OCI-LY3 (cell line): ENCODE measurements at regions not wholly inside any gene's neighbourhood (a gene's known extent, or its start where the extent isn't known, plus 50 kb on each side); places are given as distances from the start of the nearest gene placed in this dataset.

Experiments
- H2AFZ ChIP-seq: fragments of 200-600, 300-600 bp; shearing (Covaris generic); 2 replicates; pipeline ENCODE4 v1.6.0; 2014; ENCODE audit warnings: antibody characterized with exemption, low read depth, low read length
- H3K27ac ChIP-seq: fragments of 200-600, 300-600 bp; sonication (generic); 2 replicates; pipeline ENCODE4 v1.5.1; 2014; ENCODE audit warnings: mild to moderate bottlenecking, low read length, moderate library complexity, mixed read lengths
- H3K27me3 ChIP-seq: fragments of 200-600, 300-600 bp; sonication (generic); 2 replicates; pipeline ENCODE4 v1.6.1; 2014; ENCODE audit warnings: low read depth, low read length, mixed read lengths
- H3K36me3 ChIP-seq: fragments of 200-600, 300-600 bp; sonication (generic); replicated peaks from 2 replicates; pipeline ENCODE3; 2014; ENCODE audit warnings: low read depth, low read length, mixed read lengths
- H3K4me1 ChIP-seq: fragments of 300-600, 200-600 bp; sonication (generic); 2 replicates; pipeline ENCODE4 v1.6.1; 2014; ENCODE audit warnings: low read length, mixed read lengths
- H3K4me2 ChIP-seq: fragments of 200-600, 300-600 bp; sonication (generic); 2 replicates; pipeline ENCODE4 v1.6.1; 2014; ENCODE audit warnings: low read length, mixed read lengths
- H3K4me3 ChIP-seq: fragments of 300-600, 200-600 bp; sonication (generic); 2 replicates; pipeline ENCODE4 v1.5.1; 2014; ENCODE audit warnings: antibody characterized with exemption, mild to moderate bottlenecking, low read length, moderate library complexity
- H3K79me2 ChIP-seq: fragments of 300-600, 200-600 bp; shearing (Covaris generic); 2 replicates; pipeline ENCODE4 v1.6.1; 2014; ENCODE audit warnings: mild to moderate bottlenecking, low read length, mixed read lengths
- H3K9ac ChIP-seq: fragments of 300-600, 200-600 bp; shearing (Covaris generic); 2 replicates; pipeline ENCODE4 v1.6.0; 2014; ENCODE audit warnings: mild to moderate bottlenecking, low read length, moderate library complexity
- H3K9me3 ChIP-seq: fragments of 200-600, 300-600 bp; shearing (Covaris generic); 2 replicates; pipeline ENCODE4 v1.6.1; 2014; ENCODE audit warnings: low read length, mixed read lengths; ENCODE audit not compliant: insufficient read depth
- H4K20me1 ChIP-seq: fragments of 200-600, 300-600 bp; sonication (generic); 2 replicates; pipeline ENCODE4 v1.6.1; 2016; ENCODE audit warnings: low read length, mixed read lengths; ENCODE audit not compliant: insufficient read depth
- EZH2phosphoT487 ChIP-seq: fragments of 200-600 bp; shearing (Covaris generic); IDR thresholded peaks from 2 replicates; pipeline ENCODE4 v1.6.1; 2018; ENCODE audit warnings: antibody characterized with exemption, mixed run types, low read depth
- TF ChIP-seq, protein P1 (sequence below): fragments of 200-600, 300-600 bp; sonication (generic); IDR thresholded peaks from 2 replicates; pipeline ENCODE4 v1.5.1; 2014; ENCODE audit warnings: antibody characterized with exemption, low read length, low read depth

DNA sequence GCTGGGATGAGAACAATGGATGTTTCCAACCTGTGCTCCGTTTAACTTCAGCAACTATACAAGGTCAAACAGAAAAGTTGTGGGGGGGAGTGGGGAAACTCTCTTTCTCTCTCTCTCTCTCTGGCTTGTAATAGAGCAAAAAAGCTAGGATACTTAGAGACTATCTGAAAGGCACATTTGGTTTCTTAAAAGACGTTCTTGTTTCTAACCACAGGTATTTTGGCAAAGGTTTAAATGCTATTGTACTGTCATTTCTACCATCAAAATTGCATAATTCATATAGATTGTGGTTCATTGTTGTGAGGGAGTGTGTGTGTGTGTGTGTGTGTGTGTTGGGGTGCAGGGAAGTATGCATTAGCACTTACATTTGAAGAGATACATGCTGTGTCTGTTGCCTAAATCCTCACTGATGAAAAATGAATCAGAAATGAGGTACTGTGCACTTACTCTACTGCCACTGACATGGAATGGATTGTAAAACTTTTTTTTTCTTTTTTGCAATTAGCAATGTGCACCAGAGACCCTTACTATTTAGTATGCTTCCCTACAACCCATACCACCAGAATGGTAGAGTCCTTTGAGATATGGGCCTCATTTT lies 841.0 kb upstream of the PIK3C3 start:
- Histone ChIP-seq H3K79me2 (no peaks in the 10 kb centered on the region), H2AFZ (no peak overlapping the region)
- no peak for TF ChIP-seq EZH2phosphoT487

DNA sequence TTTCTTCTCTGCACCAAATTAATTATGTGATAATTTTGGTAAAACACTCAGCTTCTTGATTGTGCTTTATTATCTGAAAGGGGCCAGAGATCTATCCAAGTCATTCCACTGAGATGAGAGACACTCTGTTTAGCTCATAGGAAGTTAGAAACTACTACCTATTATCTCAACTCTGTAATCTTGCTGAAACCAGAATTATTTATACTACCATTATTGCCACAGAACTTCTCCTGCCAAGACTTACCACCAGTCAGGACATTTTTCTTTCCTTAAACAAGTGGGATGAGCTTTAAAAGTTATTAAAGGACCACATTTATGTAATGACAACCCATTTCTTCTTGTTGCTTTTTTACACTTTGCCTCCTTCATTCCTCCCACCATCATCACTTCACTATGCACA lies 855.6 kb upstream of the PIK3C3 start:
- H3K9me3 ChIP-seq: peaks cover 6% of the 10 kb centered on the region; the same call in 1 of the 2 replicates
- TF ChIP-seq EZH2phosphoT487: no peak
- TF ChIP-seq, protein P1, sequence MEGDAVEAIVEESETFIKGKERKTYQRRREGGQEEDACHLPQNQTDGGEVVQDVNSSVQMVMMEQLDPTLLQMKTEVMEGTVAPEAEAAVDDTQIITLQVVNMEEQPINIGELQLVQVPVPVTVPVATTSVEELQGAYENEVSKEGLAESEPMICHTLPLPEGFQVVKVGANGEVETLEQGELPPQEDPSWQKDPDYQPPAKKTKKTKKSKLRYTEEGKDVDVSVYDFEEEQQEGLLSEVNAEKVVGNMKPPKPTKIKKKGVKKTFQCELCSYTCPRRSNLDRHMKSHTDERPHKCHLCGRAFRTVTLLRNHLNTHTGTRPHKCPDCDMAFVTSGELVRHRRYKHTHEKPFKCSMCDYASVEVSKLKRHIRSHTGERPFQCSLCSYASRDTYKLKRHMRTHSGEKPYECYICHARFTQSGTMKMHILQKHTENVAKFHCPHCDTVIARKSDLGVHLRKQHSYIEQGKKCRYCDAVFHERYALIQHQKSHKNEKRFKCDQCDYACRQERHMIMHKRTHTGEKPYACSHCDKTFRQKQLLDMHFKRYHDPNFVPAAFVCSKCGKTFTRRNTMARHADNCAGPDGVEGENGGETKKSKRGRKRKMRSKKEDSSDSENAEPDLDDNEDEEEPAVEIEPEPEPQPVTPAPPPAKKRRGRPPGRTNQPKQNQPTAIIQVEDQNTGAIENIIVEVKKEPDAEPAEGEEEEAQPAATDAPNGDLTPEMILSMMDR: no peak

More for the DNA sequence above, 841.0 kb upstream of the PIK3C3 start:
- Histone ChIP-seq H3K4me3 (no peak overlapping the region), H3K36me3 (no peaks in the 10 kb centered on the region), H3K27me3 (no peaks in the 10 kb centered on the region), H3K27ac (no peak overlapping the region), H3K9me3 (peaks cover 4% of the 10 kb centered on the region; the same call in 1 of the 2 replicates), H3K4me2 (no peak overlapping the region), H3K4me1 (peaks cover 2% of the 10 kb centered on the region; the same call in 1 of the 2 replicates), H4K20me1 (no peaks in the 10 kb centered on the region), H3K9ac (no peak overlapping the region)

DNA sequence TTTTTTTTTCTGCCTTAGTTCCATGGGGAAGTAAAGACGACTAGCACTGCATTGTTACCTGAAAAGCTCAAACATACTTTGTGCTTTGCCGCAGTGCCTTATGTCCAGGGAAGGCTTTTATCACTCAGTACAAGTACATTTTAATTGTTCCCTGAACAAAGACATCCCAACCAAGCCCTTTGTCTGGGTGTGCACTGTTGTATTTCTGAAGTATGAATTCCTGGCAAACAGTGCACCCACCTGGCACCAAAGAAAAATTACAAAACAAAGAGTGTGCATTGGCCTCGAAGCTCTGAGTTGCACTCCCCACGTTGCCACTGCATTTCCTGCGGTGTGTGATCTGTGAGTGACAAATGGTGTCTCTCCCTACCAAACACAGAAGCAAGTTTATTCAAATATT lies 858.5 kb upstream of the PIK3C3 start:
- Histone ChIP-seq H3K79me2 (no peaks in the 10 kb centered on the region), H4K20me1 (no peaks in the 10 kb centered on the region), H3K27me3 (no peaks in the 10 kb centered on the region), H3K4me1 (no peaks in the 10 kb centered on the region), H2AFZ (no peak overlapping the region), H3K27ac (no peak overlapping the region), H3K9ac (no peak overlapping the region), H3K4me2 (no peak overlapping the region; the same call in 1 of the 2 replicates), H3K36me3 (no peaks in the 10 kb centered on the region), H3K4me3 (no peak overlapping the region), H3K9me3 (no peaks in the 10 kb centered on the region)
- TF ChIP-seq EZH2phosphoT487: no peak
- TF ChIP-seq, protein P1: peak; percentile 87

More for the DNA sequence above, 855.6 kb upstream of the PIK3C3 start:
- Histone ChIP-seq H3K79me2 (no peaks in the 10 kb centered on the region), H3K4me1 (no peaks in the 10 kb centered on the region), H3K36me3 (no peaks in the 10 kb centered on the region), H3K9ac (no peak overlapping the region), H4K20me1 (no peaks in the 10 kb centered on the region), H3K4me2 (no peak overlapping the region), H3K4me3 (no peak overlapping the region), H3K27ac (no peak overlapping the region), H2AFZ (0 out of 2 replicates have a peak overlapping the region, but pooled peaks have one; percentile 3), H3K27me3 (no peaks in the 10 kb centered on the region)

DNA sequence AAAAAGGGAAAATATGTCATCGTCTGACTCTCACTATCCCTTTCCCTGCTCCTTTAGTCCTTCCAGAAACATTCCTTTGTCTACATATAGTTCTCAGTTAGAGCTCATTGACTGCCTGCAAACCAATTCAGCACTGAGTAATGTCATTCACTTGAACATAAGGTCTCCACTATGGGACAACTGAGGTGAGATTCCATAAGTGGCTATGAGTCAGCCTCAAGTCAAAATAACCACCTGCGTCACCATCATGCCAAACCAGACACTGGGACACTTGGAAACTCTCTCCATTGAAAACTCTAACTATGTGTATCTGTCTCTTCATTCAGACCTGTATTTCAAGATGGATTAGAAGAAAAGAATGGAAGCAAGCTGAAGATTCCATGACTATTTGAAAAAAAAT lies 878.0 kb upstream of the PIK3C3 start:
- Histone ChIP-seq H2AFZ (no peak overlapping the region), H3K4me1 (0 out of 2 replicates have a peak, but pooled peaks cover 5% of the 10 kb centered on the region), H3K4me3 (no peak overlapping the region), H4K20me1 (no peaks in the 10 kb centered on the region), H3K36me3 (no peaks in the 10 kb centered on the region), H3K27ac (no peak overlapping the region), H3K9me3 (no peaks in the 10 kb centered on the region), H3K79me2 (no peaks in the 10 kb centered on the region), H3K9ac (no peak overlapping the region), H3K27me3 (no peaks in the 10 kb centered on the region), H3K4me2 (no peak overlapping the region)
- TF ChIP-seq, protein P1: no peak
- no peak for TF ChIP-seq EZH2phosphoT487
